ENCODE measurements at regions not wholly inside any gene's neighbourhood (a gene's known extent, or its start where the extent isn't known, plus 50 kb on each side); places are given as distances from the start of the nearest gene placed in this dataset.
"Not testable (repeated sequence)": the region's sequence is repeated elsewhere in the genome, so short reads cannot be mapped to it uniquely, and the experiment has no call there.

- no peaks in the 10 kb centered on the region for H3K36me3 ChIP-seq
- H3K9me3 ChIP-seq, result no peaks in the 10 kb centered on the region
- intact Hi-C loops (cut with DNase I), result no loop called here
- H3K27ac ChIP-seq, result no peak overlapping the region
- H3K4me3 ChIP-seq, result no peak overlapping the region
- TF ChIP-seq, protein P1, sequence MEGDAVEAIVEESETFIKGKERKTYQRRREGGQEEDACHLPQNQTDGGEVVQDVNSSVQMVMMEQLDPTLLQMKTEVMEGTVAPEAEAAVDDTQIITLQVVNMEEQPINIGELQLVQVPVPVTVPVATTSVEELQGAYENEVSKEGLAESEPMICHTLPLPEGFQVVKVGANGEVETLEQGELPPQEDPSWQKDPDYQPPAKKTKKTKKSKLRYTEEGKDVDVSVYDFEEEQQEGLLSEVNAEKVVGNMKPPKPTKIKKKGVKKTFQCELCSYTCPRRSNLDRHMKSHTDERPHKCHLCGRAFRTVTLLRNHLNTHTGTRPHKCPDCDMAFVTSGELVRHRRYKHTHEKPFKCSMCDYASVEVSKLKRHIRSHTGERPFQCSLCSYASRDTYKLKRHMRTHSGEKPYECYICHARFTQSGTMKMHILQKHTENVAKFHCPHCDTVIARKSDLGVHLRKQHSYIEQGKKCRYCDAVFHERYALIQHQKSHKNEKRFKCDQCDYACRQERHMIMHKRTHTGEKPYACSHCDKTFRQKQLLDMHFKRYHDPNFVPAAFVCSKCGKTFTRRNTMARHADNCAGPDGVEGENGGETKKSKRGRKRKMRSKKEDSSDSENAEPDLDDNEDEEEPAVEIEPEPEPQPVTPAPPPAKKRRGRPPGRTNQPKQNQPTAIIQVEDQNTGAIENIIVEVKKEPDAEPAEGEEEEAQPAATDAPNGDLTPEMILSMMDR (IDR thresholded peaks at IDR 0.05), result no peak
- DNase-seq (ENCODE audit: low spot score in 2 of 2), result no peak
- no peaks in the 10 kb centered on the region for H3K4me1 ChIP-seq
- H3K27me3 ChIP-seq, result no peaks in the 10 kb centered on the region
Measured at GRCh38 chr14:105635560-105635959, 109.2 kb downstream of the TMEM121 start.

DNA sequence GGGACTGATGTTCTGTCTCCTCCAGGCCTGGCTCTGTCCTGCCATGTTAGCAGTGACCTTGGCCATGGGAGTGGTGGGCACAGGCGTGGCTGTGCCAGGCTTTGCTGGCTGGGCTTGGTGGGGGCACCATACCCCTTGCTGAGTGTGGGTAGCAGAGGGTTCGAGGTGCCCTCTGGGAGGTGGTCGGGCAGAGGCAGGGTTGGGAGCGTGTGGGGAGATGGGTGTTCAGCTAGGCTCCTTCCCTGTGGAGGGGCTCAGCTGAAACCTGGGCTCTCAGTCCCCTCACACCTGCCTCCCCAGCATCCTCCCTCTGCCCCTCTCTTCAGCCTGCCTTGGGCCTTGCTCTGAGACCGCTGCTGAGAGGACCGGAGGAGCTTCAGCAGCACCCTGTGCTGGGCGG is 109.6 kb downstream of the TMEM121 start:
- H3K27me3 ChIP-seq; H3K4me3 ChIP-seq; H3K36me3 ChIP-seq; intact Hi-C loops (cut with DNase I); H3K9me3 ChIP-seq; DNase-seq (ENCODE audit: low spot score in 2 of 2); H3K4me1 ChIP-seq; H3K27ac ChIP-seq: not testable (repeated sequence)

- H3K4me3 ChIP-seq, result no peak overlapping the region
- DNase-seq (ENCODE audit: low spot score in 2 of 2), result no peak
- H3K9me3 ChIP-seq, result no peaks in the 10 kb centered on the region
- TF ChIP-seq, protein P1 (IDR thresholded peaks at IDR 0.05), result no peak
- intact Hi-C loops (cut with DNase I), result no loop called here
- H3K4me1 ChIP-seq, result no peaks in the 10 kb centered on the region
- H3K36me3 ChIP-seq, result no peaks in the 10 kb centered on the region
- H3K27ac ChIP-seq, result no peak overlapping the region
- H3K27me3 ChIP-seq, result no peaks in the 10 kb centered on the region
Measured at GRCh38 chr14:105636935-105637334, 110.6 kb downstream of the TMEM121 start.

- intact Hi-C loops (cut with DNase I), result not testable (repeated sequence)
Measured at GRCh38 chr14:105637345-105637744, 111.0 kb downstream of the TMEM121 start.

DNA sequence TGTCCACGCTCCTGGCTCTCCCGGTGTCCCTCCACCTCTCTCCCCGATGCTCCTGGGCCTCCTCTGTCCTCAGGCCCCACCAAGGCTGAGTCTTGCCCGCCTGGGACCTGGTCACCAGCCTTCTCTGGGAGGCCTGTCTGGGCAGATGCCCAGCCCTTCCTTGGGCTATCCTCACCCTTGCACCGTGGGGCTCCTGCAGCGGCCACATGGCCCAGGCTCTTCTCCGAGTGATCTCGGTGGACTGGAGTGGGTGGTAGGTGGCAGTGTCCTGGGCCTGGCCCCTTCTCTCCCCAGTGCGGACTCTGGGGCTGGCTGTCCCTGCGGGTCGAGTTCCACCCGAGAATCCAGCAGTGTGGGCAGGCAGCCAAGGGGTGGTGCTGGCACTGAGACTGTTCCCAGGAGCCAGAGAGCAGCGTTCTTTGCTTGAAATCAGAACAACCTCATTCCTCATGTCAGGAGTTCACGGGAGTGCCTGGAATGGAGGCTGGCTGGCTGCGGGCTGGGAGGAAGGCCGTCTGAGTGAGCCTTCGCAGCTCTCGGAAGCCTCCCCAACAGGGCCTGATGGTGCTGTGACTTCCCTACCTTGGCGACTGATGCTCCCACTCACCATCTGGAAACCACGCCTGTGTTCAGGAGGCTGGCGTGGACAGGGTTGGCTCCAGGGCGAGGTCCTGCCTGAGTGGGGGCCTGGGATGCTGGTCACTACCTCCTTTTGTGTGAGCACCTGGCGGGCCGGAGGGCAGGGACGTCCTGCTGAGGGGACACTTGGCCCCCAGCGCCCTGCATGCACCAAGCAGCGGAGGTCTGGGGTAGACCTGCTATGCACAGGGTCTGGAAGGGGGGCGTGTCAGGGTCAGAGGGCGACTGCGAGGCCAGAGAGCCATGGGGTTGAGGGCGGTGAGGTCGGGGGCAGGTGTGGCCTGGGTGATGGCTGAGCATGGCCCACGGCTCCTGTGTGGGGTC is 113.9 kb downstream of the TMEM121 start:
- intact Hi-C loops (cut with DNase I); H3K4me1 ChIP-seq; H3K36me3 ChIP-seq; H3K4me3 ChIP-seq; H3K27ac ChIP-seq; DNase-seq (ENCODE audit: low spot score in 2 of 2); H3K9me3 ChIP-seq; H3K27me3 ChIP-seq: not testable (repeated sequence)

More at GRCh38 chr14:105637345-105637744, 111.0 kb downstream of the TMEM121 start:
- not testable (repeated sequence) for H3K9me3 ChIP-seq; H3K27me3 ChIP-seq; DNase-seq (ENCODE audit: low spot score in 2 of 2); H3K27ac ChIP-seq; H3K4me3 ChIP-seq; H3K4me1 ChIP-seq; H3K36me3 ChIP-seq

- DNase-seq (ENCODE audit: low spot score in 2 of 2), result no peak
- no peak overlapping the region for H3K27ac ChIP-seq
- H3K4me3 ChIP-seq, result no peak overlapping the region
- H3K9me3 ChIP-seq, result no peaks in the 10 kb centered on the region
- TF ChIP-seq, protein P1 (IDR thresholded peaks at IDR 0.05), result no peak
- H3K36me3 ChIP-seq, result no peaks in the 10 kb centered on the region
- intact Hi-C loops (cut with DNase I), result no loop called here
- no peaks in the 10 kb centered on the region for H3K27me3 ChIP-seq
- no peaks in the 10 kb centered on the region for H3K4me1 ChIP-seq
Measured at GRCh38 chr14:105641075-105641937, 114.9 kb downstream of the TMEM121 start.

DNA sequence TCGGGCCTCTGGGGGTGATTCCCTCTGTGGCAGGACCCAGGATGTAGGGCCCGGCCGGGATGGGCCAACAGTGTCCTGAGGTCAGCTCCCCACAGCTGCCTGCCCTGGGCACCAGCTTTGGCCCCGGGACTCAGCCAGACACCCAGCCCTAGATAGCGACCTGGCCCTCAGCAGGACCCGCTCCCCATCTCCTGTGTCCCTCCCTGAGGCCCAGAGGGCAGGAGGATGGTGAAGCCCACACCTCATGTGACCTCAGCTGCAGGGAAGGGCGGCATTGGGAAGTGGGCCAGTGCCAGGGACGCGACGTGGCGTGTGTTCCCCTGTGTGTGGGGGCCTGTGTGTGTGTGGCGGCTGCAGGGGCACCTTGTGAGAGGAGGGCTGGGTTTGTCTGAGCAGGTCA is 115.6 kb downstream of the TMEM121 start:
- H3K4me1 ChIP-seq; H3K27ac ChIP-seq; intact Hi-C loops (cut with DNase I); H3K9me3 ChIP-seq; H3K36me3 ChIP-seq; H3K27me3 ChIP-seq; DNase-seq (ENCODE audit: low spot score in 2 of 2); H3K4me3 ChIP-seq: not testable (repeated sequence)

GRCh38 chr14:105642486-105642885 is 116.1 kb downstream of the TMEM121 start:
- intact Hi-C loops (cut with DNase I); H3K4me3 ChIP-seq; H3K27me3 ChIP-seq; H3K9me3 ChIP-seq; H3K27ac ChIP-seq; DNase-seq (ENCODE audit: low spot score in 2 of 2); H3K4me1 ChIP-seq; H3K36me3 ChIP-seq: not testable (repeated sequence)

DNA sequence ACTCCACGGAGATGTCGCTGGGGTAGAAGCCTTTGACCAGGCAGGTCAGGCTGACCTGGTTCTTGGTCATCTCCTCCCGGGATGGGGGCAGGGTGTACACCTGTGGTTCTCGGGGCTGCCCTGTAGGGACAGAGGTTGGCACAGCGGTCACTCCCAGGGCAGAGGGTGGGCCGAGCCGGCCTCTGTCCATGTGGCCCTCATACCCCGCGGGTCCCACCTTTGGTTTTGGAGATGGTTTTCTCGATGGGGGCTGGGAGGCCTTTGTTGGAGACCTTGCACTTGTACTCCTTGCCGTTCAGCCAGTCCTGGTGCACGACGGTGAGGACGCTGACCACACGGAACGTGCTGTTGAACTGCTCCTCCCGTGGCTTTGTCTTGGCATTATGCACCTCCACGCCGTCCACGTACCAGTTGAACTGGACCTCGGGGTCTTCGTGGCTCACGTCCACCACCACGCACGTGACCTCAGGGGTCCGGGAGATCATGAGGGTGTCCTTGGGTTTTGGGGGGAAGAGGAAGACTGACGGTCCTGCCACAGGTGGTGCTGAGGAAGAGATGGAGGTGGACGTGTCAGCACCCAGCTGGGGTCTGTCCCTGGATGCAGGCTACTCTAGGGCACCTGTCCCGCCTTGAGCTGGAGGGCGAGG is 117.1 kb downstream of the TMEM121 start:
- H3K27ac ChIP-seq; intact Hi-C loops (cut with DNase I); DNase-seq (ENCODE audit: low spot score in 2 of 2); H3K36me3 ChIP-seq; H3K4me1 ChIP-seq; H3K9me3 ChIP-seq; H3K4me3 ChIP-seq; H3K27me3 ChIP-seq: not testable (repeated sequence)

GRCh38 chr14:105644053-105644435 is 117.7 kb downstream of the TMEM121 start:
- intact Hi-C loops (cut with DNase I); H3K4me3 ChIP-seq; H3K36me3 ChIP-seq; DNase-seq (ENCODE audit: low spot score in 2 of 2); H3K4me1 ChIP-seq; H3K27ac ChIP-seq; H3K27me3 ChIP-seq; H3K9me3 ChIP-seq: not testable (repeated sequence)

Data from ascending aorta (tissue), 2 donors.